ENCODE measurements at regions not wholly inside any gene's neighbourhood (a gene's known extent, or its start where the extent isn't known, plus 50 kb on each side); places are given as distances from the start of the nearest gene placed in this dataset.
A peak's percentile ranks its signal among the peaks of the same experiment; 100 is the strongest.

DNA sequence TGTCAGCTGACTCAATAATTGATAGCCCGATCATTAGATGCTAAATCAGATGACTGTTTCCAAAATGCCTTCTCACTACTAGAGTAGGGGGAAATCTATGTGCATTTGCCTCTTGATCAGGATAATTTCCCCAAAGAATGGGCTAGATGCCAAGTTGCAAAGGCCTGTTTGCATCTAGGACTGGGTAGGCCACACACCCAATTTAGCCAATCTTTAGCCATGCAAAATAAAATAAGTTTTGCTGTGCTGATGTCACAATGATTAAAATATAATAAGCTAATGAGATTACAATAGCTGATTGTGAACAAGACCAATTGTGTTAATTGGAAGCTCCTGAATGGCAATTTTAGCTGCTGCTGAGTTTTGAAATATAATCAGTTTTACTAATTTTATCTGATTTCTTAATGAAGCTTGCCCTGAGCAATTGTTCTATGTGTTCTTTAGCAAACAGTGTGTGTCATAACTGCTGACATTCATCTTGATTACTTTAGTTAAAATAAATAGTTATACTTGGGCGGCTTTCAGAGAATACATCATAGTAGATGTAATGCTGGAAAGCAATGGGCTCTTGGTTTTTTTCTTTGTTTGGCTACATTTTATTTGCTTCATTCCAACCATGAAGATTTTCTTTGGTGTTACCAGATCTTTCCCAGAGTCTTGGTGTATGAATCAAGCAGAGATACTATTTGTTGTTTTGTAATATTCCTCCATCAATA is 973.2 kb upstream of the SLC35B3 start:
- H3K4me3 ChIP-seq (ENCODE audit: insufficient read depth, low read depth, low read length), result no peak overlapping the region
- no peaks in the 10 kb centered on the region for H3K9me3 ChIP-seq (ENCODE audit: control insufficient read depth, insufficient read depth, low read length)
- CTCF ChIA-PET, result interaction anchor here (1.0 kb wide), 1 partner anchor 12 kb away, joined by 3 read pairs; no protein-coding TSS in a partner anchor
- in situ Hi-C loops (cut with MboI; ENCODE audit: low sequenced_read_pairs) (no loop called here), dilution Hi-C loops (cut with HindIII; ENCODE audit: low sequenced_read_pairs, unreplicated experiment) (no loop called here), intact Hi-C loops (cut with micrococcal nuclease) (loop anchor here (2.0 to 10.0 kb wide), 2 partner anchors 130 to 1006 kb away; partner anchors contain the start of gene TFAP2A)
- H2BK20ac ChIP-seq (ENCODE audit: low read depth, low read length), result peak overlapping the region; percentile 57
- 0 out of 3 replicates have a peak overlapping the region, but pooled peaks have one; percentile 38 for H2BK15ac ChIP-seq (ENCODE audit: low read depth, low read length)
- no peak overlapping the region for H3K56ac ChIP-seq (ENCODE audit: extremely low read depth, insufficient read depth, low read length)
- TF ChIP-seq MAFK (IDR thresholded peaks at IDR 0.05; ENCODE audit: low read depth, low read length), result no peak
- TF ChIP-seq, protein P1, sequence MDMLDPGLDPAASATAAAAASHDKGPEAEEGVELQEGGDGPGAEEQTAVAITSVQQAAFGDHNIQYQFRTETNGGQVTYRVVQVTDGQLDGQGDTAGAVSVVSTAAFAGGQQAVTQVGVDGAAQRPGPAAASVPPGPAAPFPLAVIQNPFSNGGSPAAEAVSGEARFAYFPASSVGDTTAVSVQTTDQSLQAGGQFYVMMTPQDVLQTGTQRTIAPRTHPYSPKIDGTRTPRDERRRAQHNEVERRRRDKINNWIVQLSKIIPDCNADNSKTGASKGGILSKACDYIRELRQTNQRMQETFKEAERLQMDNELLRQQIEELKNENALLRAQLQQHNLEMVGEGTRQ (IDR thresholded peaks at IDR 0.05; ENCODE audit: low read depth, low read length), result no peak
- no peak for TF ChIP-seq RCOR1 (IDR thresholded peaks at IDR 0.05; ENCODE audit: insufficient replicate concordance, low read length)
- H4K91ac ChIP-seq (ENCODE audit: insufficient read depth, low read depth, low read length), result peak overlapping the region; percentile 17; the same call in 1 of the 2 replicates
- H2AFZ ChIP-seq (replicated peaks; ENCODE audit: low read length, poor library complexity), result no peak overlapping the region
- H3K4me1 ChIP-seq (ENCODE audit: control insufficient read depth, insufficient read depth, low read length), result peaks cover 7% of the 10 kb centered on the region
- peak; percentile 72 for ATAC-seq (ENCODE audit: low read depth)
- peak overlapping the region; percentile 19; the same call in 1 of the 2 replicates for H3K4ac ChIP-seq (ENCODE audit: low read depth, low read length)
- peak overlapping the region; percentile 34 for H2BK5ac ChIP-seq (ENCODE audit: low read depth, low read length, poor library complexity, severe bottlenecking)
- no peak overlapping the region for H3K23ac ChIP-seq (ENCODE audit: low read depth, low read length)
- BruUV-seq (replicated peaks), result no TSS peak
- H3K27ac ChIP-seq (ENCODE audit: insufficient read depth, low read length), result no peak overlapping the region
- H3K36me3 ChIP-seq (ENCODE audit: control insufficient read depth, insufficient read depth, low read length), result no peaks in the 10 kb centered on the region
- no peaks in the 10 kb centered on the region for H3K9me1 ChIP-seq (ENCODE audit: insufficient read depth, low read length)
- H4K5ac ChIP-seq (ENCODE audit: low read depth, low read length), result no peak overlapping the region
- H2AK9ac ChIP-seq (replicated peaks; ENCODE audit: low read depth, low read length, poor library complexity), result no peak overlapping the region
- no peaks in the 10 kb centered on the region for H3K79me1 ChIP-seq (ENCODE audit: low read depth in 1 of 2, low read length in 2 of 2)
- no peak overlapping the region for H3K9ac ChIP-seq (ENCODE audit: low read depth, low read length)
- no peak overlapping the region for H3K14ac ChIP-seq (replicated peaks; ENCODE audit: low read depth, low read length)
- H2AK5ac ChIP-seq (ENCODE audit: low read depth, low read length), result no peak overlapping the region
- no peak overlapping the region for H3K4me2 ChIP-seq (ENCODE audit: low read depth, low read length)
- POLR2A ChIA-PET (ENCODE audit: unreplicated experiment), result no interaction called here
- H4K8ac ChIP-seq (ENCODE audit: low read depth in 2 of 2, low read length in 2 of 2), result no peak overlapping the region
- peak overlapping the region; percentile 20; the same call in 1 of the 2 replicates for H2BK120ac ChIP-seq (ENCODE audit: low read depth, low read length)
- peak overlapping the region; percentile 30; the same call in 1 of the 2 replicates for H3K18ac ChIP-seq (ENCODE audit: low read depth, low read length)
- peak; percentile 67 for DNase-seq
- no peaks in the 10 kb centered on the region for H4K20me1 ChIP-seq (ENCODE audit: insufficient read depth, low read length)
- no peaks in the 10 kb centered on the region for H3K27me3 ChIP-seq (ENCODE audit: control insufficient read depth, insufficient read depth, low read length)
- WGBS, 2 experiments (ENCODE audit: extremely low coverage in 2 of 2, insufficient read length in 1 of 2), result no CpG with 5 or more reads among the region's 2 CpGs
